ENCODE measurements at regions not wholly inside any gene's neighbourhood (a gene's known extent, or its start where the extent isn't known, plus 50 kb on each side); places are given as distances from the start of the nearest gene placed in this dataset.

DNA sequence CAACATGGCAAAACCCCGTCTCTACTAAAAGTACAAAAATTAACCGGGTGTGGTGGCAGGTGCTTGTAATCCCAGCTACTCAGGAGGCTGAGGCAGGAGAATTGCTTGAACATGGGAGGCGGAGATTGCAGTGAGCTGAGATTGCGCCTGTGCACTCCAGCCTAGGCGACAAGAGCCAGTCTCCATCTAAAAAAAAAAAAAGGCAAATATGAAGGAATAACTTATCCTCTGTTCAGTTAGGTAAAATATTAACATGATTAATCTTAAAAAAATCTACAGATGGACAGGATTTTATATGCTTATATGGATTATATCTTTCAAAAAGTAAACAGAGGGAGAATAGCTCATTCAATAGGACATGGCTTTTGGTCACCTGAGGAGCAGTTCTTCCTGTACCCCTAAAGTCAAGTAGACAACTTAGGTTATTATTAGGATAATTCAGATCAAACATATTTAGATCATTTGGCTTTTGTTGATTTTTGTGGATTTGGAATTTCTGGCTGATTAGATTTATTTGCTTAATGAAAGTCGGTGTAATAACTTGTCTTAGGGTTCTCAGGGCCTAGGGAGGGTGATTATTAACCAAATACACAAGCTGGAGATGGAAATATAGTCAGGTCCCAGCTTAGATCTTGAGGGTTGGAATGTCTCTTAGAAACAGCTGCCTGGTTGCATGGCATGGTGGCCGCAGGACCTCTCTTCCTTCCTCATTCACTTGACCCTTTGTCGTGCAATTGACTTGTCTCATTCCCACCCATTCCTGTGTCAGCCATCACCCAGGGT lies 82.1 kb upstream of the ONECUT1 start:
- no peak overlapping the region for H3K14ac ChIP-seq (ENCODE audit: insufficient read depth, low read length)
- no peak overlapping the region for H3K18ac ChIP-seq (ENCODE audit: insufficient read length, low read depth, low read length)
- no peaks in the 10 kb centered on the region for H3K4me1 ChIP-seq (ENCODE audit: insufficient read depth, low read length)
- no peak overlapping the region for H2BK20ac ChIP-seq (ENCODE audit: low read depth, low read length, poor library complexity, severe bottlenecking)
- Mint-ChIP-seq H3K27ac (no peak overlapping the region), H3K9me3 (no peaks in the 10 kb centered on the region), H3K4me3 (no peak overlapping the region), H3K27me3 (ENCODE audit: low read depth) (peaks cover 8% of the 10 kb centered on the region), H3K36me3 (ENCODE audit: insufficient read depth in 1 of 3, low read depth in 3 of 3) (no peaks in the 10 kb centered on the region), H3K4me1 (peaks cover 6 to 8% of the 10 kb centered on the region in 2 experiments)
- H3K79me1 ChIP-seq (ENCODE audit: insufficient read depth, low read depth, low read length, poor library complexity, severe bottlenecking): no peaks in the 10 kb centered on the region
- H3K9ac ChIP-seq (ENCODE audit: extremely low read depth, insufficient read length, low read length): no peak overlapping the region
- no peak overlapping the region for H3T11ph ChIP-seq (ENCODE audit: low read length)
- DNase-seq: no peak
- no peaks in the 10 kb centered on the region for H3K23me2 ChIP-seq (ENCODE audit: insufficient read length, low read depth, low read length, poor library complexity, severe bottlenecking)
- no peak overlapping the region for H3K23ac ChIP-seq (ENCODE audit: insufficient read length, low read depth, low read length)
- H2BK120ac ChIP-seq (ENCODE audit: low read depth, low read length, poor library complexity, severe bottlenecking): no peak overlapping the region
- no peaks in the 10 kb centered on the region for H3K27me3 ChIP-seq (ENCODE audit: insufficient read depth, low read length)
- no peak overlapping the region for H2BK15ac ChIP-seq (ENCODE audit: low read depth, low read length)
- H3K27ac ChIP-seq (ENCODE audit: insufficient read length, low read depth, low read length): no peak overlapping the region
- WGBS (ENCODE audit: extremely low coverage, insufficient read length, low lambda C conversion rate): no CpG with 5 or more reads among the region's 8 CpGs
- no peak overlapping the region for H2AK5ac ChIP-seq (ENCODE audit: insufficient read length, low read length)
- no peak overlapping the region for H2AFZ ChIP-seq (ENCODE audit: low read length)
- no peak overlapping the region for H3K4ac ChIP-seq (ENCODE audit: low read depth, low read length)
- TF ChIP-seq, protein P1, sequence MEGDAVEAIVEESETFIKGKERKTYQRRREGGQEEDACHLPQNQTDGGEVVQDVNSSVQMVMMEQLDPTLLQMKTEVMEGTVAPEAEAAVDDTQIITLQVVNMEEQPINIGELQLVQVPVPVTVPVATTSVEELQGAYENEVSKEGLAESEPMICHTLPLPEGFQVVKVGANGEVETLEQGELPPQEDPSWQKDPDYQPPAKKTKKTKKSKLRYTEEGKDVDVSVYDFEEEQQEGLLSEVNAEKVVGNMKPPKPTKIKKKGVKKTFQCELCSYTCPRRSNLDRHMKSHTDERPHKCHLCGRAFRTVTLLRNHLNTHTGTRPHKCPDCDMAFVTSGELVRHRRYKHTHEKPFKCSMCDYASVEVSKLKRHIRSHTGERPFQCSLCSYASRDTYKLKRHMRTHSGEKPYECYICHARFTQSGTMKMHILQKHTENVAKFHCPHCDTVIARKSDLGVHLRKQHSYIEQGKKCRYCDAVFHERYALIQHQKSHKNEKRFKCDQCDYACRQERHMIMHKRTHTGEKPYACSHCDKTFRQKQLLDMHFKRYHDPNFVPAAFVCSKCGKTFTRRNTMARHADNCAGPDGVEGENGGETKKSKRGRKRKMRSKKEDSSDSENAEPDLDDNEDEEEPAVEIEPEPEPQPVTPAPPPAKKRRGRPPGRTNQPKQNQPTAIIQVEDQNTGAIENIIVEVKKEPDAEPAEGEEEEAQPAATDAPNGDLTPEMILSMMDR (conservative IDR thresholded peaks at IDR 0.05): no peak
- H3K9me3 ChIP-seq (ENCODE audit: control insufficient read depth, low read depth, low read length): no peaks in the 10 kb centered on the region
- H3K4me2 ChIP-seq (ENCODE audit: insufficient read depth, insufficient read length, low read length): no peak overlapping the region
- H3K56ac ChIP-seq (ENCODE audit: insufficient read length, low read depth, low read length): no peak overlapping the region
- no peak overlapping the region for H2BK5ac ChIP-seq (ENCODE audit: insufficient read length, low read length)
- no peaks in the 10 kb centered on the region for H3K79me2 ChIP-seq (ENCODE audit: insufficient read depth, low read length)
- no peak overlapping the region for H4K91ac ChIP-seq (ENCODE audit: insufficient read length, low read depth, low read length)
- H4K8ac ChIP-seq (replicated peaks; ENCODE audit: insufficient read length, low read depth, low read length): no peak overlapping the region
- H4K20me1 ChIP-seq (ENCODE audit: control insufficient read depth, insufficient read depth, insufficient read length): no peaks in the 10 kb centered on the region
- no peak overlapping the region for H4K5ac ChIP-seq (ENCODE audit: insufficient read length, low read depth, low read length)
- no peak overlapping the region for H2BK12ac ChIP-seq (ENCODE audit: insufficient read length, low read depth, low read length)
